Fibroblast of pulmonary artery (primary cell): ENCODE measurements at regions not wholly inside any gene's neighbourhood (a gene's known extent, or its start where the extent isn't known, plus 50 kb on each side); places are given as distances from the start of the nearest gene placed in this dataset.

Experiments
- DNase-seq: peaks from one replicate; pipeline ENCODE4 v3.0.0-alpha.2; 2010; ENCODE audit warnings: low read depth
- H3K4me3 ChIP-seq: replicated peaks from 2 replicates; pipeline ENCODE4 v1.5.1; 2011; ENCODE audit warnings: low read depth, mild to moderate bottlenecking, control low read depth, low read length, moderate library complexity
- TF ChIP-seq, protein P1 (sequence below): IDR thresholded peaks from 2 replicates; pipeline ENCODE4 v1.5.1; 2011; ENCODE audit warnings: mild to moderate bottlenecking, control low read depth, low read length, inconsistent platforms; ENCODE audit errors: missing control alignments

DNA sequence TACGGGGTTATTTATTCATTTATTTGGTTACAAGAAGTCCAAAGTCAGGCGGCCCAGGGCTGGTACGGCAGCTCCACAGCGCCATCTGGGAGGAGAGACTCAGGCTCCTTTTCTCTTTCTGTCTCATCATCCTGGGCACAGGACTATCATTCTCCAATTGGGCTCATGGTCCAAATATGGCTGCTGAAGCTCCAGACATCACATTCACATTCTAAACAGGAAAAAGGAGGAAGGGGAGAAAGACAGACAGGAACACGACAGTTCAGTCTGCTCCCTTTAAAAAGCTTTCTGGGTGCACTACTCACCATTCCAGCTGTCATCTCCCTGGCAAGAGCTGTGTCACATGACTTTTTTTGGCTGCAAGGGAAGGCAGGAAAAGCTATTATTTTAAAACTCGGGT is 74.4 kb upstream of the PDZD8 start:
- DNase-seq, result no peak
- H3K4me3 ChIP-seq, result no peak overlapping the region
- TF ChIP-seq, protein P1, sequence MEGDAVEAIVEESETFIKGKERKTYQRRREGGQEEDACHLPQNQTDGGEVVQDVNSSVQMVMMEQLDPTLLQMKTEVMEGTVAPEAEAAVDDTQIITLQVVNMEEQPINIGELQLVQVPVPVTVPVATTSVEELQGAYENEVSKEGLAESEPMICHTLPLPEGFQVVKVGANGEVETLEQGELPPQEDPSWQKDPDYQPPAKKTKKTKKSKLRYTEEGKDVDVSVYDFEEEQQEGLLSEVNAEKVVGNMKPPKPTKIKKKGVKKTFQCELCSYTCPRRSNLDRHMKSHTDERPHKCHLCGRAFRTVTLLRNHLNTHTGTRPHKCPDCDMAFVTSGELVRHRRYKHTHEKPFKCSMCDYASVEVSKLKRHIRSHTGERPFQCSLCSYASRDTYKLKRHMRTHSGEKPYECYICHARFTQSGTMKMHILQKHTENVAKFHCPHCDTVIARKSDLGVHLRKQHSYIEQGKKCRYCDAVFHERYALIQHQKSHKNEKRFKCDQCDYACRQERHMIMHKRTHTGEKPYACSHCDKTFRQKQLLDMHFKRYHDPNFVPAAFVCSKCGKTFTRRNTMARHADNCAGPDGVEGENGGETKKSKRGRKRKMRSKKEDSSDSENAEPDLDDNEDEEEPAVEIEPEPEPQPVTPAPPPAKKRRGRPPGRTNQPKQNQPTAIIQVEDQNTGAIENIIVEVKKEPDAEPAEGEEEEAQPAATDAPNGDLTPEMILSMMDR, result peak; percentile 9

DNA sequence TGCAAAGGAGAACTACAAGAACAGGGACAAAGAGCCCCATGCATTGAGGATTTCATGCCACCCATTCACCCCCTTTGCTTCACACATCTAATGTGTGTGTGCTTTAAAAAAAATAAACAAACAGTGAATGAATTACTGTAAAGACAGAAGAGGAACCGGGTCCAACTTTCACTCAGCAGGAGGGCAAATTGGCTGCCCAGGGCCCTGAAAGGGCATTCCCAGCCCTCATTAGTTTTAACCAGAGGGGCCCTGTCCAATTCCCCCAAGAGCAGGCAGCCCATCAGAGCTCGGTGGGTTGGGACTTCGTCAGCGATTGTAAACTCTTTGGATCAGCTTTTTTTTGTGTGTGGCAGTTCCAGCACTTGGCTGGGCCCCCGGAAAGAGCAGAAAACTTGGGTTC is 73.6 kb upstream of the PDZD8 start:
- no peak for DNase-seq
- TF ChIP-seq, protein P1, result no peak
- H3K4me3 ChIP-seq, result no peak overlapping the region

- TF ChIP-seq, protein P1, result no peak
- no peak overlapping the region for H3K4me3 ChIP-seq
- DNase-seq, result no peak
Observed at GRCh38 chr10:117445992-117446391, 70.8 kb upstream of the PDZD8 start.

DNA sequence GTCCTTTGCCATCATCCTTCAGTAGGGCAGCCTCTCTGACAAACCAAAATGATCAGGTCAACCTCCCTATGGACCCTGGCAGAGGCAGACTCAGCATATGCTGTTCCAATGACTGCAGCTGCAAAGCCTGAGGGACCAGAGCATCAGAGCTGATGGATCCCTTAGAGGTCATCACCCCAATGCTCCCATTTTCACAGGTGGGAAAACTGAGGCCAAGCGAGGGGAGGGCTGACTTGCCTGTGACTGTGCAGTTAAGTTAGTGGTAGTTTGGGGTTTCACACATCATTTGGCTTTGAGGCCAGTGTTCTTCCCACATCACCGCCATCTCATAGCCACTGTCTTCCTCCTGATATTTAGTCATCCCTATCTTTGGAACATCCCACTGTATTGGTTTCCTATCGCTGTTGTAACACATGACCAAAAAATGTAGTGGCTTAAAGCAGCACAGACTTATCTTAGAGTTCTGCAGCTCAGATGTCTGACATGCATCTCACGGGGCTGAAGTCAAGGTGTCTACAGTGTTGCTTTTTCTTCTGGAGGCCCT is 69.3 kb upstream of the PDZD8 start:
- DNase-seq, result no peak
- no peak overlapping the region for H3K4me3 ChIP-seq
- TF ChIP-seq, protein P1, result no peak

DNA sequence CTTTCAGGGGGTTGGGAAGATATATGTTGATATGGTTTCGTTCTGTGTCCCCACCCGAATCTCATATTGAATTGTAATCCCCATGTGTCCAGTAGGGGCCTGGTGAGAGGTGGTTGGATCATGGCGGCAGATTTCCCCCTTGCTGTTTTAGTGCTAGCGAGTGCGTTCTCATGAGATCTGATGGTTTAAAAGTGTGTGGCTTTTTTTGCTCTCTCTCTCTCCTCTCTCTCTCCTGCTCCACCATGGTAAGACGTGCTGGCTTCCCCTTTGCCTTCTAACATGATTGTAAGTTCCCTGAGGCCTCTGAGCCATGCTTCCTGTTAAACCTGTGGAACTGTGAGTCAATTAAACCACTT is 68.4 kb upstream of the PDZD8 start:
- TF ChIP-seq, protein P1, result no peak
- DNase-seq, result no peak
- no peak overlapping the region for H3K4me3 ChIP-seq

DNA sequence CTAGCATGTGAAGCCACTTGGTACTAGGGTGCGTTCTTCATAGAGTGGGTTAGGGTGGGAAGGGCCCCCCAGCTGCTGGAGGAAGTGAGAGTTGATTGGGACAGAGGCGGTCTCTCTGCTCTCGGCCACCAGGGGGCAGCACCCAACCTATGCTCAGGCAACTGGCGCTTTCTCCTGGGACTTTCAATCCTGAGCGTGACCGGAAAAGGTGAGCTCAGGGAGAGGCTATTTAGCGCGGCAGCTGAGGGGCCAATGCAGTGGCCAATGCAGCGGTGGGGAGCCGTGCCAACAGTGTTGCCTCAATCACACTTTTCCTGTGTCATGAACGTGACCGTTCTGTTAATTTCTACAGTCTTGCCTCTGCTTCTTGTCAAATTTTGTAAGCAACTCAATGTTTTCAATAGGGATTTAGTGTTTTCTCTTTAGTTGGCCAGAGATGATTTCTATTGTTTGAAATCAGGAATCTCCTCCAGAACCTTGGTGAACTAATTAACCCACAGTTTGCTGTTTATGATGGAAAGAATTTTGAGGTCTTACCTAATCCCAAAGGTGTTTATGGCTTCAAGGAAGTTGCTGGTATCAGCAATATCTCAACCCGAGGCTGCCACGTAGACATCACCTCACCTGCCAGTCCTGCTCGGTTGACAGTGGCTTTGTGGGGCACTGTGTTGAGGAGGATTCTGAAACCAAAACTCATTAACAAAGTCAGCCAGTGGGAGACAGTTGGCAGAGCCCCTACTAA is 67.9 kb upstream of the PDZD8 start:
- H3K4me3 ChIP-seq, result no peak overlapping the region
- peak; percentile 90 for DNase-seq

More for the DNA sequence above, 67.9 kb upstream of the PDZD8 start:
- TF ChIP-seq, protein P1, result peak; percentile 82
